ENCODE measurements at regions not wholly inside any gene's neighbourhood (a gene's known extent, or its start where the extent isn't known, plus 50 kb on each side); places are given as distances from the start of the nearest gene placed in this dataset.

- TF ChIP-seq, protein P1, sequence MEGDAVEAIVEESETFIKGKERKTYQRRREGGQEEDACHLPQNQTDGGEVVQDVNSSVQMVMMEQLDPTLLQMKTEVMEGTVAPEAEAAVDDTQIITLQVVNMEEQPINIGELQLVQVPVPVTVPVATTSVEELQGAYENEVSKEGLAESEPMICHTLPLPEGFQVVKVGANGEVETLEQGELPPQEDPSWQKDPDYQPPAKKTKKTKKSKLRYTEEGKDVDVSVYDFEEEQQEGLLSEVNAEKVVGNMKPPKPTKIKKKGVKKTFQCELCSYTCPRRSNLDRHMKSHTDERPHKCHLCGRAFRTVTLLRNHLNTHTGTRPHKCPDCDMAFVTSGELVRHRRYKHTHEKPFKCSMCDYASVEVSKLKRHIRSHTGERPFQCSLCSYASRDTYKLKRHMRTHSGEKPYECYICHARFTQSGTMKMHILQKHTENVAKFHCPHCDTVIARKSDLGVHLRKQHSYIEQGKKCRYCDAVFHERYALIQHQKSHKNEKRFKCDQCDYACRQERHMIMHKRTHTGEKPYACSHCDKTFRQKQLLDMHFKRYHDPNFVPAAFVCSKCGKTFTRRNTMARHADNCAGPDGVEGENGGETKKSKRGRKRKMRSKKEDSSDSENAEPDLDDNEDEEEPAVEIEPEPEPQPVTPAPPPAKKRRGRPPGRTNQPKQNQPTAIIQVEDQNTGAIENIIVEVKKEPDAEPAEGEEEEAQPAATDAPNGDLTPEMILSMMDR (IDR thresholded peaks at IDR 0.05), result no peak
- ATAC-seq (ENCODE audit: poor library complexity) (no peak), DNase-seq (no peak)
- Histone ChIP-seq H3K9me3 (ENCODE audit: control insufficient read depth in 1 of 2, insufficient read depth in 1 of 2, low read length in 2 of 2) (no peaks in the 10 kb centered on the region), H3K4me1 (ENCODE audit: insufficient read depth, low read length) (no peaks in the 10 kb centered on the region), H3K27me3 (ENCODE audit: control insufficient read depth in 1 of 2, insufficient read depth in 2 of 2, low read length in 2 of 2) (no peaks in the 10 kb centered on the region), H3K36me3 (ENCODE audit: insufficient read depth, low read length) (no peaks in the 10 kb centered on the region), H3K27ac (ENCODE audit: low read depth in 1 of 2, low read length in 2 of 2) (no peak overlapping the region), H3K4me3 (ENCODE audit: low read length) (no peak overlapping the region)
- H3K27me3 Mint-ChIP-seq, result no peaks in the 10 kb centered on the region
- H3K4me3 Mint-ChIP-seq, result no peak overlapping the region
- intact Hi-C loops (cut with DNase I, micrococcal nuclease), result no loop called here
- H3K36me3 Mint-ChIP-seq (ENCODE audit: low read depth), result no peaks in the 10 kb centered on the region
- CTCF ChIA-PET, result no interaction called here
- H3K27ac Mint-ChIP-seq, result no peak overlapping the region
- POLR2A ChIA-PET, result no interaction called here
- H3K9me3 Mint-ChIP-seq, result no peaks in the 10 kb centered on the region
- peaks cover 9% of the 10 kb centered on the region for H3K4me1 Mint-ChIP-seq (ENCODE audit: low read depth)
Observed at GRCh38 chr1:60136395-60136794, 62.8 kb upstream of the C1orf87 start.

GRCh38 chr1:60134716-60135115 lies 61.1 kb upstream of the C1orf87 start:
- no peak for ATAC-seq (ENCODE audit: poor library complexity)
- no peak for DNase-seq
- no peaks in the 10 kb centered on the region for H3K36me3 Mint-ChIP-seq (ENCODE audit: low read depth)
- ChIA-PET POLR2A (no interaction called here), CTCF (no interaction called here)
- H3K27me3 Mint-ChIP-seq, result no peaks in the 10 kb centered on the region
- no peak overlapping the region for H3K27ac Mint-ChIP-seq
- H3K27ac ChIP-seq (ENCODE audit: low read depth in 1 of 2, low read length in 2 of 2), result no peak overlapping the region
- no peak overlapping the region for H3K4me3 Mint-ChIP-seq
- H3K4me3 ChIP-seq (ENCODE audit: low read length), result no peak overlapping the region
- no peaks in the 10 kb centered on the region for H3K27me3 ChIP-seq (ENCODE audit: control insufficient read depth in 1 of 2, insufficient read depth in 2 of 2, low read length in 2 of 2)
- no peaks in the 10 kb centered on the region for H3K9me3 Mint-ChIP-seq
- H3K9me3 ChIP-seq (ENCODE audit: control insufficient read depth in 1 of 2, insufficient read depth in 1 of 2, low read length in 2 of 2), result no peaks in the 10 kb centered on the region
- no peaks in the 10 kb centered on the region for H3K4me1 ChIP-seq (ENCODE audit: insufficient read depth, low read length)
- H3K4me1 Mint-ChIP-seq (ENCODE audit: low read depth), result peaks cover 9% of the 10 kb centered on the region
- intact Hi-C loops (cut with DNase I, micrococcal nuclease), result no loop called here
- TF ChIP-seq, protein P1 (IDR thresholded peaks at IDR 0.05), result no peak
- no peaks in the 10 kb centered on the region for H3K36me3 ChIP-seq (ENCODE audit: insufficient read depth, low read length)

DNA sequence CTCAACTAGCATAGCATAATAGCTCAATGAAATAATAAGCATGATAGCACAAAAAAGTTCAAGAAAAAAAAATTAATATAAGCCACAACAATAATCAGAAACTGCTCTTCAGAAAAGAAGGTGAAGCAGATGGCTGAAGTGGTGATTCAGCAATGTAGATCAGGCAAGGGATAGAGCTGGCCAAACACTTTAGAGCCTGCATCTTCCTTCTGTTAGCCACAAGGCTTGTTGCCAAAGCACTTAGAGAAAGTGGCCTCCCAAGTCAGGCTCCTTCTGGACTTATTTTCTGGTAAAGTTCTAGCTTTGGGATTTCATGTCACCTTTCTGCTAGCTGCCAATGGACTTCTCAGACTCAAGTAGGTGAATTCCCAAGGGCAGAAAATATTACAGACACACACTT lies 60.3 kb upstream of the C1orf87 start:
- intact Hi-C loops (cut with DNase I, micrococcal nuclease), result no loop called here
- no peaks in the 10 kb centered on the region for H3K27me3 Mint-ChIP-seq
- TF ChIP-seq, protein P1 (IDR thresholded peaks at IDR 0.05), result no peak
- H3K27ac ChIP-seq (ENCODE audit: low read depth in 1 of 2, low read length in 2 of 2), result no peak overlapping the region
- no peak overlapping the region for H3K27ac Mint-ChIP-seq
- no peaks in the 10 kb centered on the region for H3K4me1 ChIP-seq (ENCODE audit: insufficient read depth, low read length)
- H3K4me3 Mint-ChIP-seq, result no peak overlapping the region
- ATAC-seq (ENCODE audit: poor library complexity), result no peak
- POLR2A ChIA-PET, result no interaction called here
- H3K9me3 Mint-ChIP-seq, result no peaks in the 10 kb centered on the region
- no peaks in the 10 kb centered on the region for H3K36me3 ChIP-seq (ENCODE audit: insufficient read depth, low read length)
- CTCF ChIA-PET, result no interaction called here
- DNase-seq, result no peak
- no peaks in the 10 kb centered on the region for H3K36me3 Mint-ChIP-seq (ENCODE audit: low read depth)
- H3K4me3 ChIP-seq (ENCODE audit: low read length), result no peak overlapping the region
- H3K9me3 ChIP-seq (ENCODE audit: control insufficient read depth in 1 of 2, insufficient read depth in 1 of 2, low read length in 2 of 2), result no peaks in the 10 kb centered on the region
- H3K27me3 ChIP-seq (ENCODE audit: control insufficient read depth in 1 of 2, insufficient read depth in 2 of 2, low read length in 2 of 2), result no peaks in the 10 kb centered on the region
- H3K4me1 Mint-ChIP-seq (ENCODE audit: low read depth), result peaks cover 9% of the 10 kb centered on the region

Measured in CD4-positive, alpha-beta T cell (primary cell).